HCT116 (cell line): ENCODE measurements at regions not wholly inside any gene's neighbourhood (a gene's known extent, or its start where the extent isn't known, plus 50 kb on each side); places are given as distances from the start of the nearest gene placed in this dataset.

ENCODE experiments used
- ATAC-seq: fragments of 200-7000 bp; cut with Tn5 transposase; 2 replicates; pipeline ENCODE4 v1.9.1; 2020; ENCODE audit warnings: mild to moderate bottlenecking, moderate library complexity
- BruUV-seq: library from RNA; stranded (reverse); fragments of 400-500 nt; replicated peaks from 2 replicates; lab custom pipeline; 2021; lab: Mats Ljungman, UMichigan
- CTCF ChIA-PET: fragments of 300-600 bp; sonication (Branson Sonifier 250); formaldehyde crosslinking; loops from one replicate; lab custom pipeline; 2021; ENCODE audit warnings: antibody characterized with exemption; lab: Charles Lee
- POLR2A ChIA-PET: fragments of 300-600, 350-600 bp; sonication (Branson Sonifier 250); formaldehyde crosslinking; loops from one replicate; lab custom pipeline; 2021; ENCODE audit warnings: antibody characterized with exemption; lab: Charles Lee
- RAD21 ChIA-PET, 2 experiments: fragments of 300-600 bp; sonication (Branson Sonifier 250); formaldehyde crosslinking; loops; one replicate each; lab custom pipeline; 2023; ENCODE audit warnings: low total read pairs in 2 of 2; ENCODE audit not compliant: uncharacterized antibody in 2 of 2, unreplicated experiment in 2 of 2, low non-redundant PET in 1 of 2; lab: Charles Lee
- DNase-seq: peaks from one replicate; pipeline ENCODE4 v3.0.0-alpha.2; 2010; ENCODE audit warnings: low read depth, low spot score
- H2AFZ ChIP-seq: fragments of 200-600 bp; shearing (Covaris generic), sonication (generic); 2 replicates; pipeline ENCODE4 v1.6.1; 2017; ENCODE audit warnings: low read depth, mixed run types, mixed read lengths, antibody characterized with exemption, low read length; ENCODE audit not compliant: poor library complexity, severe bottlenecking
- H3K27ac ChIP-seq: 2 replicates; pipeline ENCODE4 v1.5.1; 2012; ENCODE audit warnings: low read depth, low read length
- H3K27me3 ChIP-seq: fragments of 200-600 bp; sonication (generic); 2 replicates; pipeline ENCODE4 v1.6.1; 2016; ENCODE audit warnings: mixed run types, low read length, mixed read lengths; ENCODE audit not compliant: insufficient read depth
- H3K36me3 ChIP-seq, 2 experiments: fragments of 200-500 bp in 1 of 2; fragments of 200-600 bp in 1 of 2; sonication (Bioruptor generic) in 1 of 2; sonication (generic) in 1 of 2; 2 replicates each; pipeline versions ENCODE4 v1.5.1 to v1.6.1; 2014 to 2016; ENCODE audit warnings: low read length in 2 of 2, inconsistent platforms in 1 of 2, mixed read lengths in 1 of 2, mixed run types in 1 of 2; ENCODE audit not compliant: insufficient read depth in 2 of 2, control insufficient read depth in 1 of 2
- H3K4me1 ChIP-seq, 2 experiments: fragments of 200-600 bp in 1 of 2; sonication (generic) in 1 of 2; 2 replicates each; pipeline versions ENCODE4 v1.5.1 to v1.6.1; 2012 to 2017; ENCODE audit warnings: low read length in 2 of 2, inconsistent platforms in 1 of 2, mild to moderate bottlenecking in 1 of 2, mixed read lengths in 1 of 2, mixed run types in 1 of 2, moderate library complexity in 1 of 2; ENCODE audit not compliant: insufficient read depth in 2 of 2, control insufficient read depth in 1 of 2
- H3K4me2 ChIP-seq: fragments of 200-600 bp; sonication (generic); 2 replicates; pipeline ENCODE4 v1.6.1; 2017; ENCODE audit warnings: mixed run types, low read length, mixed read lengths
- H3K4me3 ChIP-seq, 2 experiments: fragments of 200-600 bp in 1 of 2; sonication (generic) in 1 of 2; replicated peaks in 1 of 2; 2 replicates each; pipeline ENCODE4 v1.5.1; 2011 to 2016; ENCODE audit warnings: low read length in 2 of 2, control low read depth in 1 of 2, low read depth in 1 of 2, mild to moderate bottlenecking in 1 of 2, mixed read lengths in 1 of 2, mixed run types in 1 of 2
- H3K79me2 ChIP-seq: fragments of 200-600 bp; sonication (generic); 2 replicates; pipeline ENCODE4 v1.6.1; 2017; ENCODE audit warnings: mild to moderate bottlenecking, mixed run types, low read length, moderate library complexity, mixed read lengths; ENCODE audit not compliant: insufficient read depth
- H3K9ac ChIP-seq: fragments of 200-600 bp; sonication (generic); 2 replicates; pipeline ENCODE4 v1.6.1; 2016; ENCODE audit warnings: low read length, mixed read lengths
- H3K9me2 ChIP-seq: fragments of 200-600 bp; sonication (generic), shearing (Covaris generic); 2 replicates; pipeline ENCODE4 v1.6.1; 2017; ENCODE audit warnings: mixed run types, mild to moderate bottlenecking, moderate library complexity; ENCODE audit not compliant: insufficient read depth
- H3K9me3 ChIP-seq, 2 experiments: fragments of 200-500 bp in 1 of 2; fragments of 200-600 bp in 1 of 2; sonication (Bioruptor generic) in 1 of 2; sonication (generic) in 1 of 2; 2 replicates each; pipeline ENCODE4 v1.6.1; 2014 to 2017; ENCODE audit warnings: low read length in 2 of 2, mixed read lengths in 2 of 2, inconsistent platforms in 1 of 2, low read depth in 1 of 2, mild to moderate bottlenecking in 1 of 2, mixed run types in 1 of 2, moderate library complexity in 1 of 2; ENCODE audit not compliant: control insufficient read depth in 1 of 2, insufficient read depth in 1 of 2
- H4K20me1 ChIP-seq: fragments of 200-600 bp; sonication (generic), shearing (Covaris generic); 2 replicates; pipeline ENCODE4 v1.6.1; 2017; ENCODE audit warnings: mixed run types, mild to moderate bottlenecking, moderate library complexity; ENCODE audit not compliant: insufficient read depth
- CBX3 ChIP-seq: IDR thresholded peaks from 2 replicates; pipeline ENCODE4 v1.6.1; 2012; ENCODE audit warnings: low read depth
- CEBPB ChIP-seq: IDR thresholded peaks from 2 replicates; pipeline ENCODE4 v1.6.1; 2012; ENCODE audit warnings: low read depth
- ELF1 ChIP-seq: IDR thresholded peaks from 2 replicates; pipeline ENCODE4 v1.6.1; 2012; ENCODE audit warnings: low read depth, borderline replicate concordance
- FOSL1 ChIP-seq: IDR thresholded peaks from 2 replicates; pipeline ENCODE4 v1.6.1; 2012; ENCODE audit warnings: low read depth
- JUND ChIP-seq: IDR thresholded peaks from 2 replicates; pipeline ENCODE4 v1.6.1; 2012
- MAX ChIP-seq: IDR thresholded peaks from 2 replicates; pipeline ENCODE4 v1.6.1; 2012
- POLR2A ChIP-seq: IDR thresholded peaks from 2 replicates; pipeline ENCODE4 v1.7.0; 2011; ENCODE audit warnings: borderline replicate concordance; ENCODE audit not compliant: insufficient read depth, insufficient read length; ENCODE audit errors: extremely low read depth
- POLR2AphosphoS5 ChIP-seq: IDR thresholded peaks from 2 replicates; pipeline ENCODE4 v1.6.1; 2011; ENCODE audit warnings: mild to moderate bottlenecking, low read depth, low read length, moderate library complexity
- RAD21 ChIP-seq: IDR thresholded peaks from 2 replicates; pipeline ENCODE4 v1.6.1; 2012; ENCODE audit warnings: low read depth, mild to moderate bottlenecking
- SIN3A ChIP-seq: IDR thresholded peaks from 2 replicates; pipeline ENCODE4 v1.6.1; 2012; ENCODE audit warnings: low read depth
- SP1 ChIP-seq: IDR thresholded peaks from 2 replicates; pipeline ENCODE4 v1.6.1; 2012; ENCODE audit warnings: low read depth
- SRF ChIP-seq: IDR thresholded peaks from 2 replicates; pipeline ENCODE4 v1.6.1; 2012; ENCODE audit warnings: low read depth
- YY1 ChIP-seq: IDR thresholded peaks from 2 replicates; pipeline ENCODE4 v1.6.1; 2011; ENCODE audit warnings: low read length, low read depth, moderate library complexity, mild to moderate bottlenecking; ENCODE audit not compliant: insufficient replicate concordance; ENCODE audit errors: extremely low read depth
- ZBTB33 ChIP-seq: IDR thresholded peaks from 2 replicates; pipeline ENCODE4 v1.6.1; 2011; ENCODE audit warnings: mild to moderate bottlenecking, low read length, moderate library complexity; ENCODE audit not compliant: insufficient replicate concordance; ENCODE audit errors: extremely low read depth
- ZNF274 ChIP-seq: fragments of 200-500 bp; sonication (Bioruptor generic); IDR thresholded peaks from 2 replicates; pipeline ENCODE4 v1.6.1; 2014; ENCODE audit warnings: mild to moderate bottlenecking, low read depth, low read length, inconsistent platforms
- intact Hi-C: fragments of 100-400 bp; cut with micrococcal nuclease; formaldehyde crosslinking; loops from 2 replicates; pipeline ENCODE4 v1.10.0; 2022

- POLR2A ChIA-PET, result no interaction called here
- H3K27me3 ChIP-seq, result no peaks in the 10 kb centered on the region
- no peaks in the 10 kb centered on the region for H3K79me2 ChIP-seq
- no peak overlapping the region for H3K4me2 ChIP-seq
- H4K20me1 ChIP-seq, result no peaks in the 10 kb centered on the region
- no peak overlapping the region for H2AFZ ChIP-seq
- CTCF ChIA-PET, result no interaction called here
- RAD21 ChIA-PET, result no interaction called here
- no peaks in the 10 kb centered on the region for H3K36me3 ChIP-seq
- no peaks in the 10 kb centered on the region for H3K9me3 ChIP-seq
- H3K27ac ChIP-seq, result no peak overlapping the region
- no peak overlapping the region for H3K9ac ChIP-seq
- H3K4me3 ChIP-seq, result no peak overlapping the region
- no peaks in the 10 kb centered on the region for H3K4me1 ChIP-seq
- no peak for DNase-seq
- intact Hi-C loops, result no loop called here
- TF ChIP-seq MAX (no peak), JUND (no peak), SRF (no peak), ZBTB33 (no peak), SP1 (no peak), YY1 (no peak), RAD21 (no peak), ZNF274 (no peak)
- TF ChIP-seq, all 23 proteins: peak for 0
- BruUV-seq, result no TSS peak
- no peaks in the 10 kb centered on the region for H3K9me2 ChIP-seq
- ATAC-seq, result no peak
Measured at GRCh38 chrX:113634565-113634964, 793.9 kb upstream of the AMOT start.

GRCh38 chrX:113629326-113629725, 788.7 kb upstream of the AMOT start:
- Histone ChIP-seq H3K4me2 (no peak overlapping the region), H3K27me3 (no peaks in the 10 kb centered on the region), H3K4me1 (no peaks in the 10 kb centered on the region), H4K20me1 (no peaks in the 10 kb centered on the region), H2AFZ (no peak overlapping the region), H3K4me3 (no peak overlapping the region), H3K27ac (no peak overlapping the region), H3K9ac (no peak overlapping the region), H3K9me2 (no peaks in the 10 kb centered on the region), H3K9me3 (no peaks in the 10 kb centered on the region), H3K79me2 (no peaks in the 10 kb centered on the region), H3K36me3 (no peaks in the 10 kb centered on the region)
- CTCF ChIA-PET, result no interaction called here
- no peak for TF ChIP-seq FOSL1
- no peak for TF ChIP-seq CBX3
- TF ChIP-seq ELF1, result no peak
- no peak for TF ChIP-seq ZNF274
- no peak for TF ChIP-seq RAD21
- TF ChIP-seq ZBTB33, result no peak
- no peak for TF ChIP-seq POLR2A
- TF ChIP-seq MAX, result no peak
- no peak for TF ChIP-seq SIN3A
- no peak for TF ChIP-seq POLR2AphosphoS5
- TF ChIP-seq CEBPB, result no peak
- RAD21 ChIA-PET, result no interaction called here
- intact Hi-C loops, result no loop called here
- ATAC-seq (no peak), DNase-seq (no peak)
- POLR2A ChIA-PET, result no interaction called here
- BruUV-seq, result no TSS peak
